PC-9 (cell line): ENCODE measurements at regions not wholly inside any gene's neighbourhood (a gene's known extent, or its start where the extent isn't known, plus 50 kb on each side); places are given as distances from the start of the nearest gene placed in this dataset.

Source experiments
- BruUV-seq: library from RNA; stranded (reverse); fragments of 400-500 nt; replicated peaks from 2 replicates; lab custom pipeline; 2021; lab: Mats Ljungman, UMichigan
- CTCF ChIA-PET: fragments of 300-600 bp; sonication (Branson Sonifier 250); formaldehyde crosslinking; loops from one replicate; lab custom pipeline; 2022; ENCODE audit warnings: antibody characterized with exemption; lab: Charles Lee
- POLR2A ChIA-PET: fragments of 300-600 bp; sonication (Branson Sonifier 250); formaldehyde crosslinking; loops from one replicate; lab custom pipeline; 2022; ENCODE audit warnings: antibody characterized with exemption; ENCODE audit not compliant: unreplicated experiment; lab: Charles Lee
- DNase-seq, 2 experiments: peaks; one replicate each; pipeline versions ENCODE4 v3.0.0 to v3.0.0-alpha.2; 2015 to 2022; ENCODE audit warnings: mixed read lengths in 1 of 2
- H2AFZ ChIP-seq: fragments of 200-600 bp; sonication (generic); 2 replicates; pipeline ENCODE4 v1.8.1; 2017; ENCODE audit warnings: antibody characterized with exemption
- H3F3A ChIP-seq: fragments of 200-600 bp; sonication (generic); 2 replicates; pipeline ENCODE4 v1.8.1; 2017; ENCODE audit warnings: antibody characterized with exemption, mild to moderate bottlenecking, low read depth; ENCODE audit not compliant: insufficient read depth
- H3K27ac ChIP-seq: fragments of 200-600 bp; sonication (generic); 2 replicates; pipeline ENCODE4 v1.6.1; 2016; ENCODE audit warnings: mixed run types
- H3K27me3 ChIP-seq: fragments of 200-600 bp; sonication (generic); 2 replicates; pipeline ENCODE4 v1.6.1; 2016; ENCODE audit warnings: low read depth, mixed run types; ENCODE audit not compliant: insufficient read depth
- H3K36me3 ChIP-seq: fragments of 200-600 bp; sonication (generic); 2 replicates; pipeline ENCODE4 v1.6.1; 2016; ENCODE audit warnings: low read depth, mixed run types
- H3K4me1 ChIP-seq: fragments of 200-600 bp; sonication (generic); replicated peaks from 2 replicates; pipeline ENCODE4 v1.6.1; 2016; ENCODE audit warnings: mixed run types; ENCODE audit not compliant: insufficient read depth
- H3K4me2 ChIP-seq: fragments of 200-600 bp; sonication (generic); 2 replicates; pipeline ENCODE4 v1.6.1; 2017; ENCODE audit warnings: mixed run types
- H3K4me3 ChIP-seq: fragments of 200-600 bp; sonication (generic); 2 replicates; pipeline ENCODE4 v1.6.1; 2016; ENCODE audit warnings: mixed run types
- H3K79me2 ChIP-seq: fragments of 200-600 bp; sonication (generic); 2 replicates; pipeline ENCODE4 v1.6.1; 2017; ENCODE audit warnings: low read depth, mixed run types
- H3K9me2 ChIP-seq: fragments of 200-600 bp; sonication (generic); 2 replicates; pipeline ENCODE4 v1.8.1; 2017; ENCODE audit warnings: mild to moderate bottlenecking; ENCODE audit not compliant: insufficient read depth
- H3K9me3 ChIP-seq: fragments of 200-600 bp; sonication (generic); 2 replicates; pipeline ENCODE4 v1.8.1; 2016; ENCODE audit warnings: low read depth; ENCODE audit not compliant: insufficient read depth
- H4K20me1 ChIP-seq: fragments of 200-600 bp; sonication (generic); 2 replicates; pipeline ENCODE4 v1.8.1; 2017; ENCODE audit not compliant: insufficient read depth
- EZH2 ChIP-seq: fragments of 200-600 bp; sonication (generic); IDR thresholded peaks from 2 replicates; pipeline ENCODE4 v1.8.0; 2017; ENCODE audit warnings: antibody characterized with exemption, low read depth
- intact Hi-C: fragments of 100-400 bp; cut with micrococcal nuclease; formaldehyde crosslinking; loops from one replicate; pipeline ENCODE4 v1.10.0; 2022; ENCODE audit not compliant: unreplicated experiment
- TF ChIP-seq, protein P1 (sequence below): fragments of 200-600 bp; sonication (generic); conservative IDR thresholded peaks from 2 replicates; pipeline ENCODE4 v1.6.1; 2017; ENCODE audit warnings: mixed run types, antibody characterized with exemption, mild to moderate bottlenecking, moderate library complexity

DNA sequence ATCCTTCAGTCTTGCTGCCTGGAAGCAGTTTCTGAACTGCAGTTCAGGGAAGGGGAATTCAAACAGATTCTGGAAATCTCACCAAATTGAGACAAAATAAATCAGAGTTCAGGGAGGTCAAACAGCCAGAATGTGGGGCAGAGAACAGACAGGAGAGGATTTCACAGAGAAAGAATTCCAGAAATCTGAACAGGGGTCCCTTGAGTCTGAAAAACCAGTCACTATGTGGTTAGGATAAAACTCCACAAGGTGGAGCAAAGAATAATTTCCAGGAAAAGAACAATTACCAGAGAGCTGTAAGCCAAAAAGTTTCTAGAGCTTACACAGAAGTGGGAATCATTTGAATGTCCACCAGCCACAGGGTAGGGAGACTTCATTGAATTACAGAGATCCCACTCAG lies 84.7 kb downstream of the URB2 start:
- BruUV-seq = no TSS peak
- CTCF ChIA-PET = no interaction called here
- TF ChIP-seq, protein P1, sequence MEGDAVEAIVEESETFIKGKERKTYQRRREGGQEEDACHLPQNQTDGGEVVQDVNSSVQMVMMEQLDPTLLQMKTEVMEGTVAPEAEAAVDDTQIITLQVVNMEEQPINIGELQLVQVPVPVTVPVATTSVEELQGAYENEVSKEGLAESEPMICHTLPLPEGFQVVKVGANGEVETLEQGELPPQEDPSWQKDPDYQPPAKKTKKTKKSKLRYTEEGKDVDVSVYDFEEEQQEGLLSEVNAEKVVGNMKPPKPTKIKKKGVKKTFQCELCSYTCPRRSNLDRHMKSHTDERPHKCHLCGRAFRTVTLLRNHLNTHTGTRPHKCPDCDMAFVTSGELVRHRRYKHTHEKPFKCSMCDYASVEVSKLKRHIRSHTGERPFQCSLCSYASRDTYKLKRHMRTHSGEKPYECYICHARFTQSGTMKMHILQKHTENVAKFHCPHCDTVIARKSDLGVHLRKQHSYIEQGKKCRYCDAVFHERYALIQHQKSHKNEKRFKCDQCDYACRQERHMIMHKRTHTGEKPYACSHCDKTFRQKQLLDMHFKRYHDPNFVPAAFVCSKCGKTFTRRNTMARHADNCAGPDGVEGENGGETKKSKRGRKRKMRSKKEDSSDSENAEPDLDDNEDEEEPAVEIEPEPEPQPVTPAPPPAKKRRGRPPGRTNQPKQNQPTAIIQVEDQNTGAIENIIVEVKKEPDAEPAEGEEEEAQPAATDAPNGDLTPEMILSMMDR = no peak
- TF ChIP-seq EZH2 = no peak

DNA sequence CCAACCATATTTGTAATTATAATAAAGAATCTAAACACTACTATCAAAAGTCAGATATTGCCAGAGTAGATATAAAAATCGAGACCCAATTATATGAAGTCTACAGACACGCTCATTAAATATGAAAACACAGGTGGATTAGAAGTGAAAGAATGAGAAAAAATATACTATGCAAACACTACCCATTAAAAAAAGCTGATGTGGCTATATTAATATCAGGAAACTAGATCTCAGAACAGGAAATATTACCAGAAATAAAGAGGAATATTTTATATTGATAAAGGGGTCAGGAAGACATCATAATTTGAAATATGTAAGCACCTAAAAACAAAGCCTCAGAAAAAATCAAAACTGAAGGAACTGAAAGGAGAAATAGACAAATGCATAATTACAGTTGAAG lies 88.3 kb downstream of the URB2 start:
- H2AFZ ChIP-seq = no peak overlapping the region
- H3K9me3 ChIP-seq = no peaks in the 10 kb centered on the region
- H3K4me1 ChIP-seq = peaks cover 5% of the 10 kb centered on the region; the same call in 1 of the 2 replicates
- H3K4me2 ChIP-seq = no peak overlapping the region
- H4K20me1 ChIP-seq = no peaks in the 10 kb centered on the region
- intact Hi-C loops = loop anchor here (2.0 kb wide), 1 partner anchor 48 kb away; no protein-coding TSS in a partner anchor
- ChIA-PET CTCF (interaction anchor here (0.6 kb wide), 1 partner anchor 38 kb away, joined by 3 read pairs; no protein-coding TSS in a partner anchor), POLR2A (no interaction called here)
- DNase-seq = no peak
- H3K4me3 ChIP-seq = no peak overlapping the region
- H3K79me2 ChIP-seq = no peaks in the 10 kb centered on the region
- H3K27me3 ChIP-seq = no peaks in the 10 kb centered on the region
- H3K9me2 ChIP-seq = no peaks in the 10 kb centered on the region
- TF ChIP-seq, protein P1 = no peak
- no peak for TF ChIP-seq EZH2
- BruUV-seq = no TSS peak
- H3F3A ChIP-seq = no peaks in the 10 kb centered on the region
- no peaks in the 10 kb centered on the region for H3K36me3 ChIP-seq
- H3K27ac ChIP-seq = no peak overlapping the region

More for the DNA sequence above, 84.7 kb downstream of the URB2 start:
- Histone ChIP-seq H3K36me3 (no peaks in the 10 kb centered on the region), H3K9me3 (0 out of 2 replicates have a peak, but pooled peaks cover 6% of the 10 kb centered on the region), H3K4me3 (no peak overlapping the region), H3K9me2 (no peaks in the 10 kb centered on the region), H3K27ac (no peak overlapping the region), H4K20me1 (no peaks in the 10 kb centered on the region), H3K79me2 (no peaks in the 10 kb centered on the region), H2AFZ (no peak overlapping the region), H3K27me3 (no peaks in the 10 kb centered on the region), H3K4me1 (peaks cover 5% of the 10 kb centered on the region; the same call in 1 of the 2 replicates), H3K4me2 (no peak overlapping the region), H3F3A (no peaks in the 10 kb centered on the region)
- POLR2A ChIA-PET = no interaction called here
- no peak for DNase-seq
- intact Hi-C loops = no loop called here

DNA sequence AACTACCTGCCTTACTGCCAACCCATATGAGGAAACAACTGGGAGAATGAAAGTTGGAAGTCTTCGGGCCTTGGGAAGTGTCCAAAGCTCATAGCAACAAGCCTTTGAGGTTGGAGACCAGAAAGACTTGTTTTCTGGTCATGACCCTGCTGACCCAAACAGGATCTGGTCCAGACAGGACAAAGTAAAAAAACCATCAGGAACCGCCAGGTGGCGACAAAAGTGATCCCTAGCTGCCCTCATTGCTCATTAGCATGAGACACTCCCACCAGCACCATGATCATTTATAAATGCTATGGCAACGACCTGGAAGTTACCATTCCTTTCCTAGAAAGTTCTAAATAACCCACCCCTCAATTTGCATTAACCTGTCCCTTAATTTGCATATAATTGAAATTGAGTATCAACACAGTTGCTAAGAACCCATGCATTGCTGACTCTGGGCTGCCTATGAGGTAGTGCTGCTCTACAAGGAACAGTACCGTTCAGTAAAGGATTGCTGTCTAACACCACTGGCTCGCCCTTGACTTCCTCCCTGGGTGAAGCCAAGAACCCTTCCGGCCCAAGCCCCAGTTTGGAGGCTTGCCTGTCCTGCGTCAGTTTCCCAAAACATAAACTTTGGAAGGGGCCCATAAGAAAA lies 89.0 kb downstream of the URB2 start:
- Histone ChIP-seq H3K36me3 (no peaks in the 10 kb centered on the region), H3K79me2 (no peaks in the 10 kb centered on the region), H3K4me1 (peaks cover 5% of the 10 kb centered on the region; the same call in 1 of the 2 replicates), H3K9me3 (no peaks in the 10 kb centered on the region), H3K4me2 (no peak overlapping the region), H3F3A (no peaks in the 10 kb centered on the region), H4K20me1 (no peaks in the 10 kb centered on the region), H3K27ac (no peak overlapping the region), H3K9me2 (no peaks in the 10 kb centered on the region), H3K4me3 (no peak overlapping the region), H3K27me3 (no peaks in the 10 kb centered on the region), H2AFZ (no peak overlapping the region)
- intact Hi-C loops = loop anchor here (2.0 to 5.0 kb wide), 2 partner anchors 48 to 597 kb away; no protein-coding TSS in a partner anchor
- no TSS peak for BruUV-seq
- DNase-seq = peak; percentile 51 to 72
- TF ChIP-seq, protein P1 = peak; percentile 61
- no peak for TF ChIP-seq EZH2
- ChIA-PET POLR2A (no interaction called here), CTCF (no interaction called here)
